ENCODE measurements at regions not wholly inside any gene's neighbourhood (a gene's known extent, or its start where the extent isn't known, plus 50 kb on each side); places are given as distances from the start of the nearest gene placed in this dataset.
A peak's percentile ranks its signal among the peaks of the same experiment; 100 is the strongest.

DNA sequence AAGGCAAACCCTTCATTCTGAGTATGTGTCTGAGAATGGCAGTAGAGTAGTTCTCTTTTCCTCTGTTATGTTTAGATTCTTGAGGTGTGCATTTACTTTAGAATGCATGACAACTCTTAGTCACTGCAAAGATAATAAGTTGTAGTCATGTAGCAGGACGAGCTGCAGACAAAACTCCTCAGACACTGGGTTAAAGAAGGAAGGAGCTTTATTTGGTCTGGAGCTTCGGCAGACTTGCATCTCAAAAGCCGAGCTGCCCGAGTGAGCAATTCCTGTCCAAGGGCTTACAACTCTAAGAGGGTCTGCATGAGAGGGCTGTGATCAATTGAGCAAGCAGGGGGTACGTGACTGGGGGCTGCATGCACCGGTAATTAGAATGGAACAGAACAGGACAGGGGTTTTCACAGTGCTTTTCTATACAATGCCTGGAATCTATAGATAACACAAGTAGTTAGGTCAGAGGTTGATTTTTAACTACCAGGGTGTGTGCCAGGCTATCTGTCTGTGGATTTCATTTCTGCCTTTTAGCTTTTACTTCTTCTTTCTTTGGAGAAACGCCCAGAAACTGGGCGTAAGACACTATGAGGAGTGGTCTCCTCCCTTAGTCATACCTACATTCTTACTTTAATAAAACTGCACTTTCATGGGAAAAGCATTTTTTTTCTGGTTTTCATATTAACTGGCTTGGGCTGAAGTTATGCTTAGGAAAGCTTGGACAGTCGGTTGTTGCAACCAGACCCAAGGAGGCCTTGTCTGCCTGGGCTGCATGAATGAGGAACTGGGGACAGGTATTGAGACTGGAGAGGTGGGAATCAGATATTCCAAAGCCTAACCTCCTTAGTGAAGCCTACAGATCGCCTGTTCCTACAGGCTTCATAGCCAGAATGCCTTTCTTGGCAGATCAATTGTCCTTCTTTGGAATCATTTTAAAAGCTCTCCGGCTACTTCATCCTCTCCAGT, 115.1 kb downstream of the RHOU start:
- intact Hi-C loops (cut with DNase I) = no loop called here
- no peaks in the 10 kb centered on the region for H3K9me3 ChIP-seq (replicated peaks in 1 of 3)
- no peaks in the 10 kb centered on the region for H3K27me3 ChIP-seq
- H3K4me3 ChIP-seq = no peak overlapping the region
- no peaks in the 10 kb centered on the region for H3K36me3 ChIP-seq (replicated peaks in 1 of 2)
- DNase-seq = peak in 1 of 7 donors; percentile 21
- 73 to 89% (median 83%) methylated on average over 11 of the region's 11 CpGs for WGBS, 4 donors
- no peaks in the 10 kb centered on the region for H3K4me1 ChIP-seq (replicated peaks in 1 of 2)
- H3K27ac ChIP-seq = no peak overlapping the region
- TF ChIP-seq, protein P1, sequence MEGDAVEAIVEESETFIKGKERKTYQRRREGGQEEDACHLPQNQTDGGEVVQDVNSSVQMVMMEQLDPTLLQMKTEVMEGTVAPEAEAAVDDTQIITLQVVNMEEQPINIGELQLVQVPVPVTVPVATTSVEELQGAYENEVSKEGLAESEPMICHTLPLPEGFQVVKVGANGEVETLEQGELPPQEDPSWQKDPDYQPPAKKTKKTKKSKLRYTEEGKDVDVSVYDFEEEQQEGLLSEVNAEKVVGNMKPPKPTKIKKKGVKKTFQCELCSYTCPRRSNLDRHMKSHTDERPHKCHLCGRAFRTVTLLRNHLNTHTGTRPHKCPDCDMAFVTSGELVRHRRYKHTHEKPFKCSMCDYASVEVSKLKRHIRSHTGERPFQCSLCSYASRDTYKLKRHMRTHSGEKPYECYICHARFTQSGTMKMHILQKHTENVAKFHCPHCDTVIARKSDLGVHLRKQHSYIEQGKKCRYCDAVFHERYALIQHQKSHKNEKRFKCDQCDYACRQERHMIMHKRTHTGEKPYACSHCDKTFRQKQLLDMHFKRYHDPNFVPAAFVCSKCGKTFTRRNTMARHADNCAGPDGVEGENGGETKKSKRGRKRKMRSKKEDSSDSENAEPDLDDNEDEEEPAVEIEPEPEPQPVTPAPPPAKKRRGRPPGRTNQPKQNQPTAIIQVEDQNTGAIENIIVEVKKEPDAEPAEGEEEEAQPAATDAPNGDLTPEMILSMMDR (IDR thresholded peaks at IDR 0.05) = no peak
- no peak for TF ChIP-seq POLR2A (IDR thresholded peaks at IDR 0.05)

DNA sequence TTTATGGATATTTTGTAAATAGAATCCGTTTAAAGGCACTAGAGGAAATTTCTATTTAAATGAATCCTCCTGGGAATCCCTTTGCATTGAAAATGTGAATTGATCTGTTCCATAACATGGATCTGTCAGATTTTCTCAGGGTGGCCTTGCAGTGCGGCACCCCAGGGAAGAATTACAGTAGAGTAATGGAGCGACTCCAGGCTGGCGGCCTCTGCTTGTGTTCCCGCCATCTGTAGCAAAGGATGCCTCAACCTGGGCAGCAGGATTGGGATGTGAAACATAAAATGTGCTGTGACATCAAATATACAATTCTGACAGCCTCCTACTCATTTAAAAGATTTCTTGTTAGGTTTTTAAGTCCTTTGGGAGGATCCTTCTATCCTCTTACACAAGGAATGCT, 115.9 kb downstream of the RHOU start:
- no peaks in the 10 kb centered on the region for H3K9me3 ChIP-seq (replicated peaks in 1 of 3)
- no peaks in the 10 kb centered on the region for H3K36me3 ChIP-seq (replicated peaks in 1 of 2)
- peak in 2 of 7 donors; percentile 9 to 25 for DNase-seq
- no peak overlapping the region for H3K4me3 ChIP-seq
- WGBS, 4 donors = 92 to 97% (median 96%) methylated on average over 5 of the region's 5 CpGs
- intact Hi-C loops (cut with DNase I) = no loop called here
- no peaks in the 10 kb centered on the region for H3K4me1 ChIP-seq (replicated peaks in 1 of 2)
- no peak overlapping the region for H3K27ac ChIP-seq
- no peak for TF ChIP-seq POLR2A (IDR thresholded peaks at IDR 0.05)
- TF ChIP-seq, protein P1 (IDR thresholded peaks at IDR 0.05) = no peak
- no peaks in the 10 kb centered on the region for H3K27me3 ChIP-seq

DNA sequence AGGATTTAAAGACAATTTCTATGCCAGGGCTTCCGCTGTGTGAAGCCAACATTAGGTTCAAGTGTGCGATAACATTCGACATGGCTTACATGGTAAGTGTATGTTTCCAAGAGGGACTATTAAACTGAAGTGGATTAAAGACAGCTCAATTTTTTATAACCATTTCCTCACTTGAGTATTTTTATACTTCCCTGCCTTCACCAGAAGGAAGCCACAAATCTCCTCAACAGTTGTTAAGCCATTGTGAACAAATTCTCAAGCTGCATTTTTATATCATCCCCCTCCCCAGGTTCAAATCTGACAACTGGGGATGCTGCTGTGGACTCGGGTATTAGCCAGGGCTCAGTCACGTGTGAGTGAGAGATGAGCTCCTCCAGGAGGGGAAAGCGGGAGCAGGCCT, 116.3 kb downstream of the RHOU start:
- H3K27me3 ChIP-seq = no peaks in the 10 kb centered on the region
- DNase-seq = no peak
- intact Hi-C loops (cut with DNase I) = no loop called here
- no peak overlapping the region for H3K4me3 ChIP-seq
- 76 to 81% (median 79%) methylated on average over 6 of the region's 6 CpGs for WGBS, 4 donors
- H3K36me3 ChIP-seq (replicated peaks in 1 of 2) = no peaks in the 10 kb centered on the region
- H3K4me1 ChIP-seq (replicated peaks in 1 of 2) = no peaks in the 10 kb centered on the region
- H3K9me3 ChIP-seq (replicated peaks in 1 of 3) = no peaks in the 10 kb centered on the region
- TF ChIP-seq, protein P1 (IDR thresholded peaks at IDR 0.05) = no peak
- TF ChIP-seq POLR2A (IDR thresholded peaks at IDR 0.05) = no peak
- no peak overlapping the region for H3K27ac ChIP-seq

DNA sequence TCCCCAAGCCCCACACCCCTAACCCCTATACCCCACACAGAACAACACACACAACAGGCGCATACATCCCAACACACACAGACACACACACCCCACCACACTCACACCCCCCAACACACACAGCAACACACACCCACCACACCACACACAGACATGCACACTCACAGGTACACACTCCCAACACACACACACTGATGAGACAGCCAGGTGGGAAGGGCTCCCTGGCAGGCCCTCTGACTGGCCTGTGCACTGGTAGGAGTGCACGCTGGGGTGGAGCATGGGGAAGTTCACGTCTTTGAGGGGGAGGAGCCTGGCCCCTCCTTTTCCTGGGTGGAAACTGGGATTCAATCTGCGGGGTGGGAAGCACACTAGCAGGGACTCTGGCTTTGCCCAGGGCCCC, 116.7 kb downstream of the RHOU start:
- Histone ChIP-seq H3K4me3 (no peak overlapping the region), H3K36me3 (replicated peaks in 1 of 2) (no peaks in the 10 kb centered on the region), H3K27me3 (no peaks in the 10 kb centered on the region), H3K4me1 (replicated peaks in 1 of 2) (no peaks in the 10 kb centered on the region), H3K27ac (no peak overlapping the region), H3K9me3 (replicated peaks in 1 of 3) (no peaks in the 10 kb centered on the region)
- intact Hi-C loops (cut with DNase I) = no loop called here
- TF ChIP-seq POLR2A (IDR thresholded peaks at IDR 0.05) = no peak
- TF ChIP-seq, protein P1 (IDR thresholded peaks at IDR 0.05) = no peak
- peak in 2 of 7 donors; percentile 16 to 35 for DNase-seq
- 61 to 93% (median 74%) methylated on average over 3 to 4 of the region's 4 CpGs for WGBS, 4 donors
